HTR-8/SVneo (cell line): ENCODE measurements at regions not wholly inside any gene's neighbourhood (a gene's known extent, or its start where the extent isn't known, plus 50 kb on each side); places are given as distances from the start of the nearest gene placed in this dataset.
"Not testable (repeated sequence)": the region's sequence is repeated elsewhere in the genome, so short reads cannot be mapped to it uniquely, and the experiment has no call there.

Experiments
- DNase-seq: peaks from one replicate; pipeline ENCODE4 v3.0.0; 2011; ENCODE audit warnings: low spot score, mixed read lengths; ENCODE audit not compliant: insufficient read length
- FAIRE-seq: peaks from 2 replicates; lab custom pipeline; 2011; peaks lifted over from hg19 to GRCh38; lab: Jason Lieb, UNC

DNA sequence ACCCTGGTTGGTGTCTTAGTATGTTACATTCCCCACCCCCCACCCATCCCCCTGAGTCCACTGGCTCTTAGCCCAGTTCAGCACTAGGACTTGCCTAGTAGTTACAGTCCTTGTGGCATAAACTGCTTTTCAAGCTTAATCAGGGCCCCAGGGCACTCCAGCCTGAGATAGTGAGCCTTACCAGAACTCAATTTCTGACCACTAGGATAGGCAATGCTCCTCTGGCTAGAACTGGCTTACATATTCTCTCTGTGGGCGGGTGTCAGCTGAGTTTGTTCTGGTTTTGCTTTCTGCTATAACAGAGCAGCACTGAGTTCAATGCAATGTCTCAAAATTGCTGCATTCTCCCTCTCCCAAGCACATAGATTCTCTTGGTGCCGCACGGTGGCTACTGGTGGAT lies 391.4 kb upstream of the DIPK2B start:
- FAIRE-seq: no peak

DNA sequence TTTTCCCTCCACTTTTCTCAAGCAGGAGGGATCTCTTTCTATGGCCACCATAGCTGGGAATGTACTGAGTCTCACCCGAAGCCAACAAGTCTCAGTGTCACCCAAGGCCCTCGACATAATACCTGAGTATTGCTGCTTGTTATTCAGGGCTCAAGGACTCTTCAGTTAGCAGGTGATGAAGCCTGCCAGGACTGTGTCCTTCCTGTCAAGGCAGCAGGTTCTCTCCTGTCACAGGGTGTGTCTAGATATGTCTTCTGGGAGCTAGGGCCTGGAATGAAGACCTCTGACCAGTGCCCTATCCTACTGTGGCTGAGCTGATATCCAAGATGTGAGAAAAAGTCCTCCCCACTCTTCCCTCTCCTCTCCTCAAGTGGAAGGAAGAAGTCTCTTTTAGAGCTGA lies 391.0 kb upstream of the DIPK2B start:
- no peak for DNase-seq

More for the DNA sequence above, 391.4 kb upstream of the DIPK2B start:
- no peak for DNase-seq

GRCh38 chrX:45584717-45585116 lies 384.0 kb upstream of the DIPK2B start:
- DNase-seq: no peak
- FAIRE-seq: no peak

More for the DNA sequence above, 391.0 kb upstream of the DIPK2B start:
- FAIRE-seq: no peak

- FAIRE-seq: no peak
- no peak for DNase-seq
Observed at GRCh38 chrX:45577361-45577760, 376.7 kb upstream of the DIPK2B start.

DNA sequence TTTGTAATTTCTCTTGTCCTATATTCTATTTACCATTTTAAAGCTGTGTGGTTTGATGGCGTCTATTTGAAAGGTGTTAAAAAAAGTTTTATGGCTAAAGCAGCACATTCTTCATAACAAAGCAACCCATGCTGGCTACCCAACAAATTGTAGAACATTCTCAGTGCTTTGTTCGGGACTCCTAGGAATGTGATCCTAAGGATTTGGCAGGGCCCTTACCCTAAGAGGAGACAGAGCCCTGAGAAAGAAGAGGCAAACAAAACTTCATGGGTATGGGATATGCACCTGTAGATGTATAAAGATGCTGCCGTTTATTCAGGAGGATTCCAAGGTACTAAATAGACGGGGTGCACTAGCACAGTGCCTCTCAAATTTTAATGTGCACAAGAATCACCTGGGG lies 370.8 kb upstream of the DIPK2B start:
- DNase-seq (no peak), FAIRE-seq (no peak)

- DNase-seq (no peak), FAIRE-seq (no peak)
Observed at GRCh38 chrX:45566456-45566855, 365.8 kb upstream of the DIPK2B start.

DNA sequence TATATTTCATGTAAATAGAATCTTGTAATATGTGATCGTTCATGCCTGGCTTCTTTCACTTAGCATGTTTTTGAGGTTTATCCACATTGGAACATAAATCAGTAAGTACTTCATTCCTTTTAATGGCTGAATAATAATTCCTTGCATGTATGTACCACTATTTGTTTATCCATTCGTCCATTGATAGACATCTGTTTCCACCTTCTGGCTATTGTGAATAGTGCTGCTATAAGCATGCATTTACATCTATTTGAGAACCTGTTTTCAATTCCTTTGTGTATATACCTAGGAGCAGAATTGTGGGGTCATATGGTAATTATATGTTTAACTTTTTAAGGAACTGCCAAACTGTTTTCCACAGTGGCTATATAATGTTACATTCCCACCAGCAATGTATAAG lies 356.7 kb upstream of the DIPK2B start:
- FAIRE-seq: no peak
- DNase-seq: no peak

DNA sequence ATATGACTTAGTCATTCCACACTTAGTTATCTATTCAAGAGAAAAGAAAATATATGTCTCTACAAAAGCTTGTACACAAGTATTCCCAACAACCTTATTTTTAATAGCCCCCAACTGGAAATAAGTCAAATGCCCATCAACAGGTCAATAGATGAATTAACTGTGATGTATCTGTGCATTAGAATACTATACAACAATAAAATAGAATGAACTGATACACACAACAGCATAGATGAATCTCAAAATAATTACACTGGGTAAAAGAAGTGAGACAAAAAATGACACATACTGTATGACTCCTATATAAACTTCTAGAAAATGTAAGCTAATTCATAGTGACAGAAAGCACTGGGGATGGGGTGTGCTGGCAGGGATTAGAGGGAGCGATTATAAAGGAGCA lies 354.1 kb upstream of the DIPK2B start:
- no peak for FAIRE-seq
- no peak for DNase-seq

DNA sequence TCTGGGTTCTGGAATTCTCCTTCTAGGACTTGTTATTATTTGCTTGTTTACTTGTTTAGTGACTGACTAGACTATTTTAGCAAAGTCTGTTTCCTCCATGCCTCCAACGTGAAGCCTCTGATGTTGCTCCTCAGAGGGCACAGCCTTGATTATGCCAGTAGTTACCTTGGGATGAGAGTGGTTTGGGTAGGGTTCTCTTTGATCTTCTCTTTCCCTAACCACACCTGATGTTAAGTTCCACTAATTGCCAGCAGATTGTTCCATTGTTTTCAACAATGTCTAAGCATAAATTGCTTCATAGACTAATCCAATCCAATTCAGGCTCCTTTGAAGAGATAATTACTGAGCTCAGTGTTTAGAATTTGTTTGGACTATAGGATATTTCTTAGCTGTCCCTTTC lies 352.7 kb upstream of the DIPK2B start:
- FAIRE-seq: no peak
- DNase-seq: no peak

GRCh38 chrX:45546697-45547096 lies 346.0 kb upstream of the DIPK2B start:
- not testable (repeated sequence) for DNase-seq, FAIRE-seq

GRCh38 chrX:45540181-45540580 lies 339.5 kb upstream of the DIPK2B start:
- DNase-seq (no peak), FAIRE-seq (no peak)

DNA sequence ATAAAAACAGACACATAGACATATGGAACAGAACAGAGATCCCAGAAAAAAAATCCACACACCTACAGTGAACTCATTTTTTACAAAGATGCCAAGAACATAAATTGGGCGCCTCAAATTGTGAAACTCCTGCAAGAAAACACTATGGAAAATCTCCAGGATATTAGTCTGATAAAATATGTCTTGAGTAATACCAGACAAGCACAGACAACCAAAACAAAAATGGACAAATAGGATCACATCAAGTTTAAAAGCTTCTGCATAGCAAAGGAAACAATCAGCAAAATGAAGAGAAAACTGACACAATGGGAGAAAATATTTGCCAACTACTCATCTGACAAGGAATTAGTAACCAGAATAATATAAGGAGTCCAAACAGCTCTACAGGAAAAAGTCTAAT lies 337.3 kb upstream of the DIPK2B start:
- FAIRE-seq (no peak), DNase-seq (no peak)

DNA sequence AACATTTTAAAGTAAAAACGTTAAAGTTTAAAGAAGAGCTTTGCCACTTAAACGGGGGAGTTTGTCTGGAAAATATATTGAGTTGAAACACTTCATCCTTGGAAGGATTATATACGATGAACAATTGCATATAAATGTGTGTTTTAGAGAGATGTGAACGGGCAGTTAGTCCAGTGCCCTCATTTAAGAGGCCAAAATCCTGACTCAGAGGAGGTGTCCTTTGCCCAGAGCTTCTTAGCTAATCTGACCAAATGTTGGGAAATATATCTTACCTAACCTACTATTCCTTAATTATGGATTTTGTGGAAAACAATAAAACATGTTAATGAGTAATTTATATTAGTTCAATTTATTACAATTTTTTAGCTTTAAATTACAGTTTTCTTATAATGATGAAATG lies 327.2 kb upstream of the DIPK2B start:
- DNase-seq (no peak), FAIRE-seq (no peak)

- no peak for DNase-seq
- no peak for FAIRE-seq
Observed at GRCh38 chrX:45524805-45525204, 324.1 kb upstream of the DIPK2B start.

DNA sequence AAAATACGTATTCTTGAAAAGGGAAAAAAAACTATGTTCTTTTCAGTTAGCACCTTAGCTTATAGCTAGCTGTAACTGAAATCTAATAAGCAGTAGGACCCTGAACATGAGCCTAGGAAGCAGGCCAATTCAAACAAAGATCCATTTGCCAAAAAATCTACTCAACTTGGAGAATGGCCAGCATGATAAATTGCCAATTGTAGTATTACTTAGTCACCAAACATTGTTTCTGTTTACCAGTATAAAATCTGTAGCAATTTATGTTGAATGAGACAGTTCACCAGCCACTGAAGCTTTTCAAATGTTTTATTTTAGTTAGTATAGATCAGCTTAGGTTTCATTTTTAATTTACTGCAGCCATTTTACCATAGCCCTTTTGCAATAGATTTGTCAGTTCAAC lies 323.6 kb upstream of the DIPK2B start:
- DNase-seq (no peak), FAIRE-seq (no peak)

DNA sequence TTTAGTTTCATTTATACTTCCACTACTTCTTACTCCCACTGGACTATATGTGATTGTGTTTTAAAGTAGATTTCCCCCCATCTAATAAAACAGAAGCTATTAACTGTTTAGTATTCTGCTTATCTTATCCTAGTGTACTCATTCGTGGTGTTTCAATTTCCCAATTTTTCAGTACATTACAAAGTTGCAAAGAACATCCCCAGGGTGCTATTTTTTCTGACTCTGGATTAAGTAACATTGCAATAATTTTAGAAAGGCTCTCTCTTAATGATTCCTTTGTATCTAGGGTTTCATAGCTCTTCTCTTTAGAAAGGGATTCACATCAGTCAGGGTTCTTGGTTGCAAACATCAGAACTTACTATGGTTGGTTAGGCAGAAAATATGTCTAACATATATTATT lies 317.9 kb upstream of the DIPK2B start:
- FAIRE-seq (no peak), DNase-seq (no peak)

DNA sequence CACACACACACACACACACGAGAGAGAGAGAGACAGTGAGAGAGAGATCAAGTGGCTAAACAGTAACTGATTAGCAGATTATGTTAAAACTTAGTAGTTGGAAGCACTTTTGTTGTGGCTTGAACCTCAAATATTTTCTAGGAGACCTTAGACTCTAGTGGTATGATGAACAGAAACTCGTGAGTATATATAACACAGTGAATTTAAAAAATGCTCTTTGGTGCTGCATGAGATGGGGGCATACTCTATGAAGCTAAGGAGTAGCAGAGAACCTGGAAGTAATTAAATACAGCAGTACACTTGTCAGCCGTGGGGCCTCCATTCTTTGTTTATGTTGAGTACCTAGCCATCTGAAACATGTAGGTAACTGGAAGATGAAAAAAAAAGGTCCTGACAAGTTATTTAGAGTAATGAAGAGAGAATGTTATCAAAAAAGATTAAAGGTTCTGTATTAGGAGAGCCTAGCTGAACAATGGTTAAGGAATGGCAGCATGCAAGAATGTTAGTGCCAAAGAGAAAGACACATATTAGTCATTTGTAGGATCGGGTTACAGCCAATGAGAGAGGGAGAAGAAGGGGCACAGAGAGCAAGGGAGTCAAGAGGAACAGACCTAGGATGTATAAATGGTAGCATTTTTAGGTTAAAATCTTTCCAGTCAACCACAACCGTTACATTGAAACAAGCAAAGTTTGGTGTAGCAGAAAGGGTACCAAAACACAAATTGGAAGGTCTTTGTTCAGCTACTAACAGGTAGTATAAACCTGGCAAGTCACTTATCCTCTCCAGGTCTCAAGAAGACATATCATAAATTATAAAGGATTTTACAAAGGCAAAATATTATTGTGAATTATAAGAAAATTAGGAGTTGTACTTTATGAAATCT lies 316.7 kb upstream of the DIPK2B start:
- FAIRE-seq: no peak
- DNase-seq: peak; percentile 12

GRCh38 chrX:45515262-45516215 lies 314.9 kb upstream of the DIPK2B start:
- FAIRE-seq (no peak), DNase-seq (peak; percentile 21)

DNA sequence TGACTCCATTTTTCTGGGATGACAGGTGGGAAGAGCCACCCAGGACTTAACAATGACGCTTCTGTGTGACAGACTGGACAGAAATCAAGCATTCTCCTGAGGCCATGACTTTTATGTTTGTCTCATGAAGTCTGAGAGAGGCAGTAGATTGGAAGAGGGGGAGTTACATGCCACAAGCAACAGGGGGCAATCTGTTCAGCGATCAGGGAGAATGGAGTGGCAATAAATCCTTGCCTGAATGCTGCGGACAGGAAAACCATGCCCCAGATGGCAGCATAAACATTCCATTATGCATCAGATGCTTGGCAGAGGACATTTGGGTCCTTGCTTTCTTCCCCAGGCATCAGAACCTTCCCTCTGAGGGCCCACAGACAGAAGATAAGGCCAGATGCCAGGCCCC lies 312.4 kb upstream of the DIPK2B start:
- FAIRE-seq: no peak

DNA sequence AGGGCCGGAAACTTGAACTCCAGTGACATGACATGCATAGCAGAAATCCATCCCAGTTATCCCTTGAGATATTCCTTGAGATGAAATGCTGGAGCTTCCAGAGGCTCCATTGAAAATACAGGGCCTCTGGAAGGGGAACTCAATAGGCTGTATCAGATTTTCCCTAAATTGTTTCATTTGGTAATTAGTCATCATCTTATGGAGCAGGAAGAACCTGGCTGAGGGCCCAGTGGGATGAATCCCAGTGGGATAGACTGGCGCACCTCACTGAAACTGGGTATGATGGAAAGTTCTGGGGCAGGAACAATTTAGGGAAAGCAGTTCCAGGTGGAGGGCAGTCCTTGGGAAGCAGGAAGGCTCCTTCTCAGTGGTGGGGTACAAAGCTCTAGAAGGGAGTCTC lies 307.8 kb upstream of the DIPK2B start:
- FAIRE-seq: no peak
- no peak for DNase-seq

More for the DNA sequence above, 312.4 kb upstream of the DIPK2B start:
- no peak for DNase-seq

DNA sequence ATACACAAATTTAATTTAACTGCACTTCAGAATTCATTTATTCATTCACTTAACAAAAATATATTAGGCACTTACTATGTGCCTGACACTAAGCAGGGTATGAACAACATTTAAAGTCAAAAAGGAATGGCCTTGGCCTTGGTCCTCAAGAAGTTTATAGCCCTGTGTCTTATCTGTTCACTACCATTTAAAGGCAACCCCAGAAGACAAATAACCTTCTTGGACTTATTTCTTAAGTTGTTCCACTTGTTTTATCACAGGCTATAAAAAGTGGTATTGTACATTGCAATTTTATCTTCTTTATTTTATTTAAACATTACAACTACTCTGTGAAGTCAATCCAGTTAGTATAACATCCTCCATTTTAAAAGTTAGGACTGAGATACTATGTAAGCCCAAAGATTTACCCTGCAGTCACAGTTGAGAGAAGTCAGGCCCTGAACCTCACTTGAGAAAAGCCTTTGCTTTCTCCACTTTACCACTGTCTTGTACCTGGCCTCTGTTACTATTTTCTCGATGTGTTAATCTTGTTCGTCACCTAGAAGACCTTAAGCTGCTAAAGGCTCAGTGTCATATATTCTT lies 305.6 kb upstream of the DIPK2B start:
- no peak for DNase-seq
- FAIRE-seq: no peak
